DMS53 (cell line): ENCODE measurements at regions not wholly inside any gene's neighbourhood (a gene's known extent, or its start where the extent isn't known, plus 50 kb on each side); places are given as distances from the start of the nearest gene placed in this dataset.
A peak's percentile ranks its signal among the peaks of the same experiment; 100 is the strongest.
"Not testable (repeated sequence)": the region's sequence is repeated elsewhere in the genome, so short reads cannot be mapped to it uniquely, and the experiment has no call there.

Experiments used
- DNase-seq: peaks from one replicate; lab custom pipeline; 2025; lab: John Stamatoyannopoulos, UW

DNA sequence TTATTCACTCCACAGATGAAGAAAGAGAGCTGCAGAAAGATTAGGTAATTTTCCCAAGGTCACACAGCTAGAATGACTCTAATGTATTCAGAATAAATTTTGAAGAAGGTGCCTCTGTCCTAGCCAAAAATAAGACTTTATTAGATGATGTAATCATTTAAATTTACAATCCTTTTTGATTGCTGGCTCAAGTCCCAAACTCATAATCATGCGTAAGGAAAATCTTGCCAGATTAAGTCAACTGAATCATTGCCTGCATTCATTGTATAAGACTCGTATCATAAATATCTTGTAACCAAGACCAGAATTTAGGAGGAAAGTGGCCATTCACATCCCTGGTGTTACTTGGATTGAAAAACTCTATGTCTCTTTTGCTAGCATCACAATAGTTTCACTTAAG, 53.1 kb upstream of the STK39 start:
- DNase-seq, result no peak

DNA sequence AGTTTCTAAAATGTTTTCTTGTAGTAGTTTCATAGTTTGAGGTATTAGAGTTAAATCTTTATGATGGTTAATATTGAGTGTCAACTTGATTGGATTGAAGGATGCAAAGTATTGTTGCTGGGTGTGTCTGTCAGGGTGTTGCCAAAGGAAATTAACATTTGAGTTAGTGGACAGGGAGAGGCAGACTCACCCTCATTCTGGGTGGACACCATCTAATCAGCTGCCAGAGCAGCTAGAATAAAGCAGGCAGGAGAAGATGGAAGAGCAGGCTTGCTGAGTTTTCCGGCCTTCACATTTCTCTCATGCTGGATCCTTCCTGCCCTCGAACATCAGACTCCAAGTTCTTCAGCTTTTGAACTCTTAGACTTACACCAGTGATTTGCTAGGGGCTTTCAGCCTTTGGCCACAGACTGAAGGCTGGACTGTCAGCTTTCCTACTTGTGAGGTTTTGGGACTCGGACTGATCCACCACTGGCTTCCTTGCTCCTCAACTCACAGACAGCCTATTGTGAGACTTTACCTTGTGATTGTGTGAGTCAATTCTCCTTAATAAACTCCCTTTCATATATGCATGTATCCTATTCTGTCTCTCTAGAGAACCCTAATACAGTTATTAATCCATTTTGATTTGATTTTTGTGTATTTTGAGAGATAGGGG, 56.8 kb upstream of the STK39 start:
- no peak for DNase-seq

DNA sequence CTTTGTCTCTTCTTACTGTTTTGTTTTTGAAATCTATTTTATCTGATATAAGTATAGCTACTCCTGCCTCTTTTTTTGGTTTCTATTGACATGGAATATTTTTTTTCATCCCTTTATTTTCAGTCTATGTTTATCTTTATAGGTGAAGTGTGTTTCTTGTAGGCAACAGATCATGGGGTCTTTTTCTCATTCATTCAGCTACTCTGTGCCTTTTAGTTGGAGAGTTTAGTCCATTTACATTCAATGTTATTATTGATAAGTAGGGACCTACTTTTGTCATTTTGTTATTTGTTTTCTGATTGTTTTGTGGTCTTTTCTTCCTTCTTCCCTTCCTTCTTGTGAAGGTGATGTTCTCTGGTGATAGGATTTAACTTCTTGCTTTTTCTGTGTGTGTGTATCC, 60.0 kb upstream of the STK39 start:
- DNase-seq, result no peak

DNA sequence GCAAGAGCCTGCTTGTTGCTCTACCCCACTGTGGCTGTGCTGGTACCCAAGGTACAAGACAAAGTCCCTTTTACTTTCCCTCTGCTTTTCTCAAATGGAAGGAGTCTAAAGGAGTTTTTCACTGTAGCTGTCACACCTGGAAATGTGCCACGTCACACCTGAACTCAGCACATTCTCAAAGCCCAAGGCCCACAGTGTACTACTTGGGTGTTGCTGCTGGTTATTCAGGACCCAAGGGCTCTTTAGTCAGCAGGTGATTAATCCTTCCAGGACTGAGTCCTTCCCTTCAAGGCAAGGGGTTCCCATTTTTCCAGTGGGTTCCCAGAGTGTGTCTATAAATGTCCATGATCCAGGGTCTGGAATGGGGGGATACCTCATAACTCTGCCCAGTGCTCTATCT, 63.2 kb upstream of the STK39 start:
- DNase-seq, result no peak

DNA sequence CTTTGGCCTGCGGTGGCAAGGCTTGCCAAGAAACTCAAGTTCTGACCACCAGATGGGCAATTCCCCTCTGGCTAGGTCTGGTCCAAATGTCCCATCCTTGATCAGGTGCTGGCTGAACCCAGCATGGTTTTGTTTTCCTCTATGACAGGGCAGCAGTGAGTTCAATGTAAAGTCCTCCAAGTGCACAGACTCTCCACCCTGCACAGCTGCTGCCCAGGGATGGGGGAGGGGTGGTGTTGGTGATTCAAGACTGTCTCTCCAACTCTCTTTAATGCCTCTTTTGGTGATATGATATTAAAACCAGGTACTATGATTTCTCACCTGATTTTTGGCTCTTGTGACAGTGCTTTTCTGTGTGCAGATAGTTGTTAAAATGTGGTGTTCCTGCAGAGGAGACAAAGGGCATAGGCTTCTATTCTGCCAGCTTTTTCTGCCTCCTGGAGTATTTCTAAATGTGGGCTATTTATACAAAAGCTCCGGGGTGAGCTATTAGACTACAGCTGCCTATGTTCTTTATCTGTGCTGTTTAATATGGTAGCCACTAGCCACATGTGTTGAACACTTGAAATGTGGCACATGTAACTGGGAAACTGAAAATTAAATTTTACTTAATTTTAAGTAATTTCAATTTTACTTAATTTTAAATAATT, 64.0 kb upstream of the STK39 start:
- peak; percentile 84 for DNase-seq

DNA sequence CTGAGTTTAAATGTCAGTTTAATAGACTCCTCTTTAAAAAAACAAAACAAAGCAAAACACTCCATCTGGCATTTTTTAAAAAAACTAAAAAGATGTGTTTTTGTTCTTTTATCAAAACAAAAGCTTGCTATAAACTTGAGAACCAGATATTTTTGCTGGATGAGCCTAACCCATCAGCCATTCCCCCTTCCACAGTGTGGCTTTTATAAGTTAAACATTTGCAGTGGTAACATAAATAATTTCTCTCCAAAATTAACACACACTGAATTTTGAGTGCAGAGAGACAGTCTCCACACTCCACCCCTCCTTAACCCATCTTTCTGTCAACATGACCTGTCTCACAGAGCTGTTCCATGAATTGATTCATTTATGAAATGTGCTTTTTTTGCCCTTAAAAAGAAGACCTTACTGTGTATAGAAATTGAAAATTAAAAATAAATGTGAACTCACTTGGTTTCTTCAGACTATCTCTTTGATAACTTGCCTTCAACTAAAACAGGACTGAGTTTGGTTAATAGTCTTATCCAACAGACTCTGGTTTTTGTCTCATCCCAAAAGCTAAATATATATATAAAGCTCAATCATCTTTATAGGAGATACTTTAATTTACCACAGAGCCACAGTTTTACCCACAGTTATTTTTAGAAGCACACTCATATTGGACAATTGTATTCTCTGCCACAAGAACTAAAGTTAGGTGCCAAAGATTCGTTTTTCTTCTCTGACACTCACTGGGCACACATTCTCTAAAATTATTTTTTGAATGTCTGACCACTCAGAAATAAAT, 64.8 kb upstream of the STK39 start:
- DNase-seq, result no peak

DNA sequence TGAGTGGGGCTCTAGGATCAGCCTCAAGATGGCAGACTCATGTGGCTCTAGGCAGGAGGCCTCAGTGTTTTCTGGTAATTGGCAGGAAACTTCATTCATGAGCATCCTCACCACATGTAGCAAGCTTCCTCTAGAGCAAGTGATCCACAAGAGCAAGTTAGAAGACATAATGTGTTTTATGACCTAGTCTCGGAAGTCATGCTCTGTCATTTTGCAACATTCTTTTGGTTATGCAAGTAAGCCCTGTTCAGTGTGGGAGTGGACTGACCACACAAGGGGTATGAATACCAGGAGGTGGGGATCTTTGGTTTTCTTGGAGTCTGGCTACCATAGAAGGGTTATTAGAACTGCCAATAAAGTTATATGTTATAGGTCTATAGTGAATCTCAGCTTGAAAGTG, 66.8 kb upstream of the STK39 start:
- no peak for DNase-seq

DNA sequence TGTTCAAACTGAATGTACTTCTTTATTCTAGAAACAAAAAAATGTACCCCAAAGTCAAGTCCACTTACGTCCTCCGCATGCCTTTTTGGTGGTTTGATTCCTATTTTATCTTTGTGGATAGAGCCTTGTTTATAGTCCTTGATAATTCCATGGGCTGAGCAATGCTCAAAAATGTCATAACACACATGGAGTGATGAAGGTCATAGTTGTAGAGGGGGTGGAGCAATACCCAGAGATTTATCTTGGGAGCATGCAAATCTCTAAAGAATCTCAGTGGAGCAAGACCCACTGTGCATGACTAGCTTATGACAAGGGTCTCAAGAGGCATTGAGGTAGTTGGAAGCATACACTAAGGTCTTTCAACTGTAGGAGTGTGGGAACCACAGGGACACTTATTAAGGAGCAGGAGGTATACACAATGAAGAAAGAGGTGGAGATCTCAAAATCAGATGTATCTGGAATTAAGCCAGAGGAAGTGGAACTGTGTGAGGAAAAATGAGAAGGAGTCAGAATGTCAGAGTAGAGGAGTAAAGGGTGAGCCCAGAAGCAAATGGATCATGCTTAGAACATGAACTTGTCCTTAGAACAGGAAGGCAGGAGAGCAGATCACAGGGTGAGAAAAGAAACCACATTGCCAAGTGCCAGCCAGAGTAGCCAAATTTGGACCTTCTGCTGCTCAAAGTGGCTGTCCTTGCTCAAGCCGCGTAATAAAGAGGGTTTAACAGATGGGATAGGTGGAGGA, 68.1 kb upstream of the STK39 start:
- no peak for DNase-seq

DNA sequence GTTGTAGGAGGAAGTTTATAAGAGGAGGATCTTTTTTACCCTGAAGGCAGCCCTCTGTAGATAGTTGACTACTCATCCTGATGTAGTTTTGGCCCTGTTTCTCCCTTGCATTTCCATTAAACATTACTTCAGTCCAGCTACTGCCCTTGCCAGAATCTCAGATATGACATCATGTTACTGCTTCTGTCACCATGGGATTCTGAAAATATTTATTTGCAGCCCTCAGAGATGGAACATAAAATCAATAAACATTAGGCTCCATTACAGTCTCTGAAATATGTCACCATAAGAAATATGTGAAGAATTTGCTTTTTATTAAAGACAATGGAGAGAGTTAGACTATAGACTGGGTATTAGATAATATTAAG, 68.7 kb upstream of the STK39 start:
- DNase-seq, result peak; percentile 31

DNA sequence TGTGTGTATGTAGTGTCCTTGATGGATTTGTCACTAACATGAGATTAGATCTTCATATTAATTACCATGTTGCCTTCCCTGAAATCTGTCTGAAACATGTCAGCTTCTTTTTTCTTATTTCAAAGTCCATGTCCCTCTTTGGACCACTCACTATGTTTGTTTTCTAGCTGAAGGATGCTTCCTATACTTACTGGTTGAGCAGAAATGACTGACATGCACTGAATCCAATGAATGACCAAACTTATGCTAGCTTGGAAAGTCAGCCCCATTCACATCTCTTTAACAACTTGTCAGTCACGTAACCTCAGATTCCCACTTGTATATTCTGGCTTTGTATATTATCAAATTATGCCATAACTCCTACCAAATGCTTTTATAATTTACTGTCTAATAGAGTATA, 69.9 kb upstream of the STK39 start:
- no peak for DNase-seq

DNA sequence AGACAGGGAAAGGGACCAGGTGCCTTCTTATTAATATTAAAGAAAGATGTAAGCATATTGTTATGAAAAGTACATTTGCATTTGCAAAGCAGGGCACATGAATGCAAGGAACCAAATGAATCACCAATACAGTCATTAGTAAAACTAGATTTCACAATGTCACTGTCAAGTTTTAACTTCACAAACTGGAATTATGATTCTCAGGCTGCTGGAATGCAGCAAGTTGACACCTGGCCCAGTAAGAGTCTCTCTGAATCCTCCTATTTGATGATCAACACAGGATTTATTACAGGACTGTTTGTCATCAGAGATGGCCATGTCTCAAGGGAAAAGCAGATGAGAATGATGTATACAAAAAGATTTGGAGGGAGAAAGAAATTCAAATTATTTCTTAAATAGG, 72.9 kb upstream of the STK39 start:
- no peak for DNase-seq

DNA sequence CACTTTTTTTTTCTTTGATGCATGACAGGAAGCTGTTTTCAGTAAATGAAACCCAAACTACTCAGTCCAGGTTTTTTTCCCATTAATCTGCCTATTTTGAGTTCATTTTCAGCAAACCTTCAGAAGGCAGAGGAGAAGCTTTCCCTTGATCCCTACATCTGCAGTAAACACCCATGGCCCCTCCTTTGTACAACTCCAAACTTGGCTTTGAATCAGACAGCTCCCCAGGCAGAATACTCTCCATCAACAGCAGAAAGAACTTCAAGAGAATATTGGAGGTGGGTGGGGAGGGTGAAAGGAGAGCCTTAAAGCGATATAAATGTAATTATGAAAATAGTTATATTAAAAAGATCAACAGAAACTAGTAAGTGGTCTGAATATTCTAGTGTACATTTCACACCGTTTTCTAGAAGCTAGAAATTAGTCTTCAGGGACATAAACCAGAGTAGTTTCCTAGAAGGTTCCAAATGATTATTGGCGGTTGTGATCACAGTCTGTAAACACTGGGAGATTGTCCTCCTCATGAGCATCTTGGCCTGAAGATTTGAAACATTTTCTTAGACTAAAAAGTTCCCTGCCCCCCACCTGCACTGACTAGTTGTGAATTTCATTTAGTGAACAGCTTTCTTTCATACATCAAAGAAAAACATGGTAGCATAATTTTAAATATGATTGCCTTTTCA, 75.1 kb upstream of the STK39 start:
- DNase-seq, result no peak

DNA sequence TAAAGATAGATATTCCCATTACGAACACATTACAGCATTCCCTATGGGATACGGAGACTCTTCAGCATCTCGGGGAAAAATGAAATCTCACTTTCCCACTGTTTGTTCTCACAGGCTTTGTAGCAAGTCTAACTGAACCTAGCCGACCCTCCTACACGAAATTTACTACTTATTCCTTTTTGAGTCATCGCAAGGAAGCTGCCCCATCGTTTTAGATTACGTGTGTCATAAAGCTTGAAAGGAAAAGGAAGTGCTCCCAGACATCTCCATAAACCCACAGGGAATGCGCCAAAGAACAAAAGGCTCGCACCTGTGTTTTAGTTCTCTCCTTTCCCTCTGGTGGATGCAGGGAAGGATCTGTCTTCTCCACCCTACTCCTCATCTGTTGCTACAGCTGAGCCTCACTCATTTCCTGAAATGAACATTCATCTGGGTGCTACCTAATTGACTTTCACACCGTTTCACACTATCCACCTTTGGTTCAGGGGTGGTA, 76.2 kb upstream of the STK39 start:
- DNase-seq, result no peak

DNA sequence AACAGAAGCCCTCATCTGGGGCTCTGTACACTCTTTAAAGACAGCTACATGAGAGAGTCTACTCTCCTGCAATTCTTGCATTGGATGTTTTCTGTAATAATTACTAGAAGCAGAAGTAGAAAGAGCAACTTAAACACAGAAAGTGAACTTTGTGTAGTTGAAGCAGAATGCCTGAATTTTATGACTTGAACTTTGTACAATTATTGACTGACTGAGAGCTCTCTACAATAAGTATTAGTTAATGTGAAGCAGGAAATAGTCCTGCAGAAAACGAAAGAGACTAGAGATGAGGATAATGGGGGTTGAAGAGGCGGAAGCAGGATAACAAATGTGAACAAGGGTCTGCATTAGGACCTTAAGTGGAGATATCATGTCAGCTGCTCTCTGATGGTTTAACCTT, 79.2 kb upstream of the STK39 start:
- no peak for DNase-seq

DNA sequence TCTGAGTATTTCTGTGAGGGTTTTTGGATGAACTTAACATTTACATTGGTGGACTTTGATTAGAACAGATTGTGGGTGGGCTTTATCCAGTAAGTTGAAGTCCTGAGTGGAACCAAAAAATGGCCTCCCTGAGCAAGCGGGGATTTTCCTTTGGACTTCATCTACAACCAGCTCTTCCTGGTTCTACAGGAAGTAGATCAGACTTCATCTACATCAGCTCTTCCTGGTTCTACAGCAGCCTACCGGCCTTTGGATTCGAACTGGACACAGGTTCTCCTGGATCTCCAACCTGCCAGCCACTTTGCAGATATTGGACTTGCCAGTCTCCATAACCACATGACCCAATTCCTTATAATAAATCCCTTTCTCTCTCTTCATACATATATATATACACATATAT, 79.9 kb upstream of the STK39 start:
- DNase-seq, result peak; percentile 13

DNA sequence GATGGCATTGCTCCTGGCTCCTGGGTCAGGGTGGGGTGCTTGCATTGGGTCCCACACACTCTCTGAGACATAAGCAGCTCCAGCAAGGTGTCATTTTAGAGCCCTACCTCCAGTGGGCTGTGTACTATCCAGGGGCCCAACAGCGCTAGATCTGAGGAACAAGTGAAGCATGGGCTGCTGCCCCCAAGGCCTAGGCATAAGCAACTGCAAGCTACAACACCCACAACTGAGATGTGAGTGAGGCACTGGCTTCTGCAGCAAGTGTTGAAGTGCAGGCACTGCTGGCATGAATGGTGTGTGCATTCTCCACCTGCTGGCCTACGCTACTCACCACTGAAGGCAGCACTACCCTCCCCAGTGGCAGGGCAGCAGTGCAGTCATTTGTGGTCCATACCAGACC, 81.0 kb upstream of the STK39 start:
- no peak for DNase-seq

DNA sequence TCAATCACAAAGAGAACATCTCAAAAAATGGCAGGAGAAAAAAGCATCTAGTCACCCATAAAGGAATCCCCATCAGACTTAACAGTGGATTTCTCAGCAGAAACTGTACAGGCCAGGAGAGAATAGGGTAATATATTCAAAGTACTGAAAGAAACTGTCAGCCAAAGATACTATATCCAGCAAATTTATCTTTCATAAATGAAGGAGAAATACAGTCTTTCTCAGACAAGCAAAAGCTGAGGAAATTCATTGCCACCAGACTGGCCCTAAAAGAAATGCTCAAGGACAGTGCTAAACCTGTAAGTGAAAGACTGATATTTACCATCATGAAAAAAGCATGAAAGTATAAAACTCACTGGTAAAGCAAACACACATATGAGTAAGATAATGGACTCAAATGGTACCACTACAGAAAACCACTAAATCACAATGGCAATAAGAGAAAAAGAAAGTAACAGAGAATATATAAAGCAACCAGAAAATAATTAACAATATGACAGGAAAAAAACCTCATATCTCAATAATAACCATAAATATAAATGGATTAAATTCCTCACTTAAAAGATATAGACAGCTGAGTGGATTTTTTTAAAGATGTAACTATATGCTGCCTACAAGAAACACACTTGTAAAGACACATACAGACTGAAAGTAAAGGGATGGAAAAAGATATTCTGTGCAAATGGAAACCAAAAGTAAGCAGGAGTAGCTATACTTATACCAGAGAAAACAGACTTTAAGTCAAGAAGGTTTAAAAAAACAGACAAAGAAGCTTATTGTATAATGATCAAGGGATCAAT, 83.4 kb upstream of the STK39 start:
- DNase-seq, result peak; percentile 13

DNA sequence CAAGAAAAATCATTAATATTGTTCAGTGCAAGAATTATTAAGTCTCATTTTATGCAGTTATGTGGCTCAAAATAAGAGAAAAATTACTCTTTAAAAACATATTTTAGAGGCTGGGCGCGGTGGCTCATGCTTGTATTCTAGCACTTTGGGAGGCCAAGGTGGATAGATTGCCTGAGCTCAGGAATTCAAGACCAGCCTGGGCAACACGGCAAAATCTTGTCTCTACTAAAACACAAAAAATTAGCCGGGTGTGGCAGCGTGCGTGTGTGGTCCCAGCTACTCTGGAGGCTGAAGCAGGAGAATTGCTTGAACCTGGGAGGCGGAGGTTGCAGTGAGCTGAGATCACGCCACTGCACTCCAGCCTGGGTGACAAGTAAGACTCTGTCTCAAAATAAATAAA, 87.9 kb upstream of the STK39 start:
- not testable (repeated sequence) for DNase-seq

DNA sequence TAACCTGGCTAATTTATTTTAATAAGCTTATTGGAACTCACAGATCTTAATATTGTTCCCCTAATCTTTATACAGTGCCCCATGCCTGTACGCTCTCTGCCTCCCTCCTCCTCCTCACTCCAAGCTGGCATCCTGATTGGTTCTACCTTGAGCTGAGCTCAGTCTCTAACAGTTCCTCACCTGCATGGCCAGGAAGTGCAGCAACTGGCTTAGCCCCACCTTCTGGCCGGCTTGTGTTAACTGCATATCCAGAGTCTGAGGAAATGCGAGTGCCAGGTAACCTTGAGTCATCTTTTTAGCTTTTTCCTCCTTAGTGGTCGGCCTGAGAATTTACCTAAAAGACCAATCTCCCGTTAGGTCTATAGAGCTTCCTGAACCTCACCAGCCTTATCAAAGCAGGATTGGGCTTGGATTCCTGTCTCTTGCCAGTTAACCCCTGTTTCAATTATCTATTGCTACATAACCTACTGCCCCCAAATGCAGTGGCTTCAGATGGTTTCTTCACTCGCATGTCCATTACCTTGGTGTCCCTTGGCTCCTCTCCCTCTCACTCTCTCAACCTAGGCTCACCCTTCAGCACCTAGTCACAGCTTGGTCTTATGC, 89.5 kb upstream of the STK39 start:
- DNase-seq, result peak; percentile 96

DNA sequence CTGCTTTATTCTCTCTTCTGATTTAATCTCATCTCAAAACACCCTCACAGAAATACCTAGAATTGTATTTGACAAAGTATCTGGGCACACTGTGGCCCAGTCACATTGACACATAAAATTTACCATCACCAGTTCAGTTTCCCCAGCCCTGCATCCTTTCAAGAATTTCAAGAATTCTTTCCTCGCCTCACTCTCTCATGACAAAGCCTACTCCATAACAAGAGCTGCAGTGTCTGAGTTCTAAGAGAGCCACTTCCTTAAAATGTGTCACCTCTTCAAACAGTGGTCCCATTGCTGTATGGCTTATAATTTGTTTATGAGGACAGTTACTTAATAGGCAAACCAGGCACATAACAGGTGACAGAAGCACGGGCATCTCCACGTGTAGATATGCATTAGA, 90.9 kb upstream of the STK39 start:
- peak; percentile 19 for DNase-seq
